CD4-positive, alpha-beta memory T cell (primary cell): ENCODE measurements at regions not wholly inside any gene's neighbourhood (a gene's known extent, or its start where the extent isn't known, plus 50 kb on each side); places are given as distances from the start of the nearest gene placed in this dataset.

Experiments used
- CTCF ChIA-PET: fragments of 350-600 bp; sonication (Branson Sonifier 250); formaldehyde crosslinking; loops from one replicate; lab custom pipeline; 2021; ENCODE audit warnings: inconsistent platforms; ENCODE audit not compliant: partially characterized antibody; lab: Charles Lee
- POLR2A ChIA-PET: fragments of 350-600 bp; sonication (Branson Sonifier 250); formaldehyde crosslinking; loops from one replicate; lab custom pipeline; 2021; ENCODE audit not compliant: partially characterized antibody; lab: Charles Lee
- DNase-seq, 5 donors: peaks; one replicate each; pipeline versions ENCODE4 v3.0.0 to v3.0.0-alpha.2; 2020 to 2022; ENCODE audit warnings: mixed read lengths in 1 of 5
- H3K27ac ChIP-seq: one replicate; pipeline ENCODE4 v1.7.0; 2013; ENCODE audit warnings: low read depth, low read length
- H3K27me3 ChIP-seq: 2 replicates; pipeline ENCODE4 v1.7.0; 2013; ENCODE audit warnings: mild to moderate bottlenecking, low read length, moderate library complexity; ENCODE audit not compliant: insufficient read depth
- H3K36me3 ChIP-seq: 2 replicates; pipeline ENCODE4 v1.7.0; 2013; ENCODE audit warnings: mild to moderate bottlenecking, low read length, moderate library complexity; ENCODE audit not compliant: insufficient read depth
- H3K4me1 ChIP-seq: 2 replicates; pipeline ENCODE4 v1.7.0; 2013; ENCODE audit warnings: mild to moderate bottlenecking, low read length, moderate library complexity; ENCODE audit not compliant: insufficient read depth
- H3K4me3 ChIP-seq, 2 donors: one replicate each; pipeline ENCODE4 v1.7.0; 2013; ENCODE audit warnings: low read length in 2 of 2, mild to moderate bottlenecking in 1 of 2
- H3K9me3 ChIP-seq, 2 donors: one replicate each; pipeline ENCODE4 v1.7.0; 2013; ENCODE audit warnings: low read length in 2 of 2, control low read depth in 1 of 2; ENCODE audit not compliant: control insufficient read depth in 1 of 2
- H3K27ac Mint-ChIP-seq, 7 donors: one replicate each; pipeline ENCODE4 v1.8.0; 2020 to 2021; ENCODE audit warnings: mixed read lengths in 7 of 7, mild to moderate bottlenecking in 6 of 7, inconsistent platforms in 3 of 7, moderate library complexity in 3 of 7
- H3K27me3 Mint-ChIP-seq, 2 donors: one replicate each; pipeline ENCODE4 v1.8.0; 2020 to 2021; ENCODE audit warnings: mixed read lengths in 2 of 2
- H3K36me3 Mint-ChIP-seq, 2 donors: one replicate each; pipeline ENCODE4 v1.8.0; 2020 to 2021; ENCODE audit warnings: mixed read lengths in 2 of 2, inconsistent platforms in 1 of 2, mild to moderate bottlenecking in 1 of 2
- H3K4me1 Mint-ChIP-seq, 4 donors: one replicate each; pipeline ENCODE4 v1.8.0; 2020 to 2021; ENCODE audit warnings: mixed read lengths in 4 of 4, mild to moderate bottlenecking in 1 of 4
- H3K4me3 Mint-ChIP-seq, 8 donors: one replicate each; pipeline ENCODE4 v1.8.0; 2020 to 2021; ENCODE audit warnings: mixed read lengths in 8 of 8, mild to moderate bottlenecking in 7 of 8, moderate library complexity in 6 of 8, inconsistent platforms in 3 of 8
- H3K9me3 Mint-ChIP-seq, 8 donors: one replicate each; pipeline ENCODE4 v1.8.0; 2020 to 2021; ENCODE audit warnings: mixed read lengths in 8 of 8, mild to moderate bottlenecking in 5 of 8, inconsistent platforms in 3 of 8, moderate library complexity in 1 of 8
- intact Hi-C: fragments of 100-400 bp; cut with micrococcal nuclease; formaldehyde crosslinking; loops from one replicate; pipeline ENCODE4 v1.15.1; 2023

DNA sequence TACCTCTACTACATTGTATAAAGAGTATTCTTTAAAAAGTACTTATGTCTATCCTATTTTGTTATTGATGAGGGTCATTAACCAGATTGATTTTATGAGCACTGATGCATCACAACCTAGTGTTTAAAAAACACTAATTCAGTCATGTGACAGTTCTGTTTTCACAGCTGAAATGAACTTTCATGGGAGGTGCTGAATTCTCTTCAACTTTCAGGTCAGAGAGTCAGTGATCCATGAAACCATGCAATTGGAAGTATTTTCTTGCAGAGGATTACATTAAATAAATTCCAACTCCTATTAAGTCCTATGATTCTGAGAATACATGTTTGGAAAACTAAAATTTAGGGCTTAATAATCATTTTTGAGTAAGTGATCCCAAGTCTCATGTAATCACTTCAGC is 889.4 kb downstream of the KCNA4 start:
- no peaks in the 10 kb centered on the region for H3K4me1 Mint-ChIP-seq
- intact Hi-C loops = no loop called here
- DNase-seq = no peak
- no peaks in the 10 kb centered on the region for H3K36me3 Mint-ChIP-seq
- Histone ChIP-seq H3K4me3 (no peak overlapping the region), H3K4me1 (no peaks in the 10 kb centered on the region), H3K36me3 (no peaks in the 10 kb centered on the region), H3K9me3 (no peaks in the 10 kb centered on the region), H3K27ac (no peak overlapping the region), H3K27me3 (no peaks in the 10 kb centered on the region)
- H3K27me3 Mint-ChIP-seq = no peaks in the 10 kb centered on the region
- H3K9me3 Mint-ChIP-seq = peaks cover 0 to 8% (median 3%) of the 10 kb centered on the region in 8 donors
- no peak overlapping the region for H3K4me3 Mint-ChIP-seq
- no peak overlapping the region for H3K27ac Mint-ChIP-seq
- ChIA-PET CTCF (no interaction called here), POLR2A (no interaction called here)

DNA sequence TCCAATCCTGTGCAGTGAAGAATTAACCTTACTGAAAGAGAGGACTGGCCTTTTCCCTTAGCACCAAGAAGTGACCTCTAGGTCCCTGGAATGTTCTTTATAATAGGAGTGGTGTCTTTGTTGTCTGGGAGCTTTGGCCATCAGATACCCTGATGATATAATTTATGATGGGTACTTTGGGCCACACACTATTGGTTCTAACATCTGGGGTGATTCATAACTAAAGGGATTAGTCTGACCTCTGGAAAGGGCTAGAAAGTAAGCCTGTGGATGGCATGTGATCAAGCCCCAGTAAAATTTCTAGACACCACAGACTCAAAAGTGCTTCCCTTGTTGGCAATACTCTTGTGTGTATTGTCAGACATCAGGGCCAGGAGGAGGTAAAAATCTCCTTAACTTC is 891.2 kb downstream of the KCNA4 start:
- Histone ChIP-seq H3K9me3 (no peaks in the 10 kb centered on the region), H3K27ac (no peak overlapping the region), H3K4me3 (no peak overlapping the region), H3K4me1 (no peaks in the 10 kb centered on the region), H3K27me3 (no peaks in the 10 kb centered on the region), H3K36me3 (no peaks in the 10 kb centered on the region)
- no peak for DNase-seq
- H3K4me3 Mint-ChIP-seq = no peak overlapping the region
- H3K9me3 Mint-ChIP-seq = peaks cover 0 to 10% (median 3%) of the 10 kb centered on the region in 8 donors
- no peaks in the 10 kb centered on the region for H3K36me3 Mint-ChIP-seq
- H3K4me1 Mint-ChIP-seq = no peaks in the 10 kb centered on the region
- ChIA-PET CTCF (no interaction called here), POLR2A (no interaction called here)
- H3K27ac Mint-ChIP-seq = no peak overlapping the region
- H3K27me3 Mint-ChIP-seq = no peaks in the 10 kb centered on the region
- intact Hi-C loops = no loop called here

DNA sequence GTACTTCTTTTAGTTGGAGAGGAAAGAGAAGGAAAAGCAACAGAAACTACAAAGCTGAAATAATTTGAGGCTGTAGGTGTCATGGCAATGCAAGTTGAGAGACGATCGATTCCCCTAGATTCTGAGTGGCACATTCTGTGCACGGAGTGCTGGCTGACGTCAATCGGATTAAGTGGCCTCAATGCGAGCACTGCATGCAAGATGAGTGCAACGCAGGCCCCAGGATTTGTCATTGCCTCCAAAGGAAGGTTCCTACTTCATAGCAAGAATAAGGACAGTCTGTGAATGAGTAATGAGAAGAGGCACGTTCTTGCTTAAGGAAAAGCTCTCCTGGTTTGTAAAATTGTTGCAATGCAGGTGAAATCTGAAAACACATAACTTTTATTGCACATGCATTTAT is 892.4 kb downstream of the KCNA4 start:
- ChIA-PET CTCF (no interaction called here), POLR2A (no interaction called here)
- H3K36me3 Mint-ChIP-seq = no peaks in the 10 kb centered on the region

DNA sequence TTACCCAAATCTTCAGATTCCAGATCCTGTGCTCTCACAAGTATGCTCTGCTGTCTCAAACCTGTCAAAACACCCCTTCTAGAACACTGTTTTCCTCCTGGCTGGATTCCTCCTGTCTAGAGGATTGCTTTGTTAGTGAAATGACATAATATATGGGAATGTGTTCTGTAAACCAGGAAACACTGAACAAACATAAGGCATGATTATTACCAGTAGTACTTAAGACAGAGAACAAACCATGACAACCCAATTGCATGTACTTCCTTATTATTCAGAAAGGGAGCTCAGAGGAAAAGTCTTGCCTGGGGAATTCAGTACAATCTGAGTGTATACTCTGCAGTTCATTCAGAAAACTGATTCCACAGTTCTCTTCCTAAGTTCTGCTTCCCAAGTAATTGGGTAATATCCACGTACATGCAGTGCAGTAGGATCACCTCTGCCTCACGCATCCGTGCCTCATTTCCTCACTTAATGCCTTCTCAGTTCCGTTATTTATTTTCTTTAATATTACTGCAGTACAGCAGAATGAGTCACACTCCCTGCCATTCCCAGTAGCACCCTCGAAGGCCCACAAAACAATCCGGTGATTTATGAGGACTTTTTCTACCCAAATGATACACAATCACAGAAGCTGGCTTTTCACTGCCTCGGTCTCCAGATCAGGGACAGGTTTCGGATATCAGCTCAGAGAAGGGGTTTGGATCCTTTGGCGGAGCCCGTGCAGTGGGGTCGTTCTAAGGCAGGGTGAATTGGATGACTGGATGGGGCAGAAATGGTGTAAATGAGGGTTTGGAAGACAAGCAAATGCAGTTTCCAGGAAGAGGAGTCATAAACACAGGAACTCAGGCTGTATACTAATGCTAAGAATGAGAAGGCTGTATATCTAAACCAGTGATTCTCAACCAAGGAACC is 896.9 kb downstream of the KCNA4 start:
- peaks cover 0 to 16% (median 4%) of the 10 kb centered on the region in 8 donors for H3K9me3 Mint-ChIP-seq
- intact Hi-C loops = no loop called here
- no peak overlapping the region for H3K27ac Mint-ChIP-seq
- H3K36me3 Mint-ChIP-seq = no peaks in the 10 kb centered on the region
- ChIA-PET POLR2A (no interaction called here), CTCF (no interaction called here)
- no peak overlapping the region for H3K4me3 Mint-ChIP-seq
- Histone ChIP-seq H3K4me1 (no peaks in the 10 kb centered on the region), H3K9me3 (no peaks in the 10 kb centered on the region), H3K27me3 (no peaks in the 10 kb centered on the region), H3K4me3 (no peak overlapping the region), H3K36me3 (no peaks in the 10 kb centered on the region), H3K27ac (no peak overlapping the region)
- DNase-seq = no peak
- H3K27me3 Mint-ChIP-seq = no peaks in the 10 kb centered on the region
- no peaks in the 10 kb centered on the region for H3K4me1 Mint-ChIP-seq

More for the DNA sequence above, 892.4 kb downstream of the KCNA4 start:
- Mint-ChIP-seq H3K27ac (no peak overlapping the region), H3K27me3 (no peaks in the 10 kb centered on the region), H3K4me1 (no peaks in the 10 kb centered on the region), H3K9me3 (peaks cover 0 to 12% (median 3%) of the 10 kb centered on the region in 8 donors), H3K4me3 (no peak overlapping the region)
- Histone ChIP-seq H3K4me3 (no peak overlapping the region), H3K27me3 (no peaks in the 10 kb centered on the region), H3K27ac (no peak overlapping the region), H3K36me3 (no peaks in the 10 kb centered on the region), H3K9me3 (no peaks in the 10 kb centered on the region), H3K4me1 (no peaks in the 10 kb centered on the region)
- intact Hi-C loops = no loop called here
- DNase-seq = no peak

DNA sequence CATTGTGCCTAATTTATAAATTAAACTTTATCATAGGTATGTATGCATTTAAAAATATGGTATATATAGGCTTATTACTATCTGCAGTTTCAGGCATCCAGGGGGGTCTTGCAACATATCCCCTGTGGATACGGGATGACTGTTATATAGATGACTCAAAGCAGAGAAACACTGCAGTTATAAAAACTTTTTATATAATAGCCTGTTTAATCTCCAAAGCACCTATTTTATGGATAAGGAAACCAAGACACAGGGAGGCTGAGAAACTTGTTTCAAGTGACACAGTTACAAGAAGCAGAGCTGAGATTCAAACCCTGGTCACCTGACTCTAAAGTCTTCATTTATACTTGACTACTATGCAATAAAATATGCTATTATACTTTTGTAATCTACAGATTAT is 897.7 kb downstream of the KCNA4 start:
- ChIA-PET POLR2A (no interaction called here), CTCF (no interaction called here)
- intact Hi-C loops = no loop called here
- Histone ChIP-seq H3K9me3 (no peaks in the 10 kb centered on the region), H3K4me3 (no peak overlapping the region), H3K36me3 (no peaks in the 10 kb centered on the region), H3K27me3 (no peaks in the 10 kb centered on the region), H3K4me1 (no peaks in the 10 kb centered on the region), H3K27ac (no peak overlapping the region)
- no peaks in the 10 kb centered on the region for H3K4me1 Mint-ChIP-seq
- H3K36me3 Mint-ChIP-seq = no peaks in the 10 kb centered on the region
- no peaks in the 10 kb centered on the region for H3K27me3 Mint-ChIP-seq
- no peak overlapping the region for H3K27ac Mint-ChIP-seq
- no peak for DNase-seq
- H3K4me3 Mint-ChIP-seq = no peak overlapping the region
- H3K9me3 Mint-ChIP-seq = peaks cover 0 to 10% (median 4%) of the 10 kb centered on the region in 8 donors

DNA sequence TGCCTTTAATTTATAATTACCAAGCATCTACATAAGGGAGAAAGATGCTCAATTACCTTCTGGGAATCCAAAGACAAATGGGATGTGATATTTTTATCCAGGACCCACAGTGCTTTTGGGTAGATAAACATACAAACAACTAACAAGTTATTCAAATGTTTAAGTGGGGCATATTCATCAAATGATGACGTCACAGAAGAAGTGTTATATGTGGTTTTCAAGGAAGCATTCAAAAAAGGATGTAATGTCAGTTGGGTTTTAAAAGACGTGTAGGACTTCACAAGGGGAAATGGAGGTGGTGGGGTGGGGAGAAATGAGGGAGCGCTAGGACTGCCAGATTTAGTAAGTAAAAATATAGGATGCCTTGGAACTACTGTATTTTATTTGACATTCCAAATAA is 915.9 kb downstream of the KCNA4 start:
- intact Hi-C loops = no loop called here
- H3K27ac Mint-ChIP-seq = no peak overlapping the region
- POLR2A ChIA-PET = no interaction called here

DNA sequence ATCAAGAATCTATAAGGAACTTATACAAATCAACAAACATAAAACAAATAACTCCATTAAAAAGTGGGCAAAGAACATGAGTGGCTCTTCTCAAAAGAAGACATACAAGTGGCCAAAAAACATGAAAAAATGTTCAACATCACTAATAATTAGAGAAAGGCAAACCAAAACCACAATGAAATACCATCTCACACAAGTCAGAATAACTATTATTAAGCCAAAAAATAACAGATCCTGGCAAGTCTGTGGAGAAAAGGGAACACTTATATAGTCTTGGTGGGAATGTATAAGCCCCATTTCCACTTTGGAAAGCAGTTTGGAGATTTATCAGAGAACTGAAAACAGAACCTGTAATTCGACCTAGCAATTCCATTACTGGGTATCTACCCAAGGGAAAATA is 921.0 kb downstream of the KCNA4 start:
- ChIA-PET CTCF (no interaction called here), POLR2A (no interaction called here)
- Histone ChIP-seq H3K4me3 (no peak overlapping the region), H3K27ac (no peak overlapping the region), H3K4me1 (no peaks in the 10 kb centered on the region), H3K9me3 (no peaks in the 10 kb centered on the region), H3K36me3 (no peaks in the 10 kb centered on the region), H3K27me3 (no peaks in the 10 kb centered on the region)
- Mint-ChIP-seq H3K4me3 (no peak overlapping the region), H3K27ac (no peak overlapping the region), H3K4me1 (no peaks in the 10 kb centered on the region), H3K27me3 (no peaks in the 10 kb centered on the region), H3K36me3 (no peaks in the 10 kb centered on the region), H3K9me3 (peaks cover 0 to 9% (median 6%) of the 10 kb centered on the region in 8 donors)
- DNase-seq = no peak
- intact Hi-C loops = no loop called here

More for the DNA sequence above, 915.9 kb downstream of the KCNA4 start:
- H3K4me1 Mint-ChIP-seq = no peaks in the 10 kb centered on the region
- CTCF ChIA-PET = no interaction called here
- H3K27me3 Mint-ChIP-seq = no peaks in the 10 kb centered on the region
- DNase-seq = no peak
- Histone ChIP-seq H3K4me3 (no peak overlapping the region), H3K9me3 (no peaks in the 10 kb centered on the region), H3K36me3 (no peaks in the 10 kb centered on the region), H3K27ac (no peak overlapping the region), H3K27me3 (no peaks in the 10 kb centered on the region), H3K4me1 (no peaks in the 10 kb centered on the region)
- no peaks in the 10 kb centered on the region for H3K36me3 Mint-ChIP-seq
- H3K4me3 Mint-ChIP-seq = no peak overlapping the region
- H3K9me3 Mint-ChIP-seq = peaks cover 2 to 25% (median 11%) of the 10 kb centered on the region in 8 donors
